NCI-H510A treated with DMSO at 0.1 percent for 48 hours (cell line): ENCODE measurements at regions not wholly inside any gene's neighbourhood (a gene's known extent, or its start where the extent isn't known, plus 50 kb on each side); places are given as distances from the start of the nearest gene placed in this dataset.
"Not testable (repeated sequence)": the region's sequence is repeated elsewhere in the genome, so short reads cannot be mapped to it uniquely, and the experiment has no call there.

Experiments
- DNase-seq: peaks from one replicate; lab custom pipeline; 2025; lab: John Stamatoyannopoulos, UW

DNA sequence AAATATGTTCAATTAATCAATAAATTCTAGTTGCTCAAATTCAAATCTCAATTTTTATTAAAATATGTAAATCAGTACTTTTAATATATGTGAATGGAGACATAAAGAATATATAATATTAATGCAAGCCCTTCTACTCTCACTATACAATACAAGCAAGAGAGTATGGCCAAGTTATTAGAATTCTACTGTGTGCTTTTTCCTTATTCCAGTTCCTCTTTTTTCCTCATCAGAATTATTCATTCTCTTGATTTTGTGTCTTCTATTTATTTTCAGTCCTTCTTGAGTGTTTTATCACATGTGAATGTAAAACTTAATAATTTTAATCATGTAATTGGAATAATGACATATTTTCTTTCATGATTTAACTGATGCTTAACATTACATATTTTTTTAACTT lies 276.8 kb downstream of the PCDH20 start:
- DNase-seq = no peak

DNA sequence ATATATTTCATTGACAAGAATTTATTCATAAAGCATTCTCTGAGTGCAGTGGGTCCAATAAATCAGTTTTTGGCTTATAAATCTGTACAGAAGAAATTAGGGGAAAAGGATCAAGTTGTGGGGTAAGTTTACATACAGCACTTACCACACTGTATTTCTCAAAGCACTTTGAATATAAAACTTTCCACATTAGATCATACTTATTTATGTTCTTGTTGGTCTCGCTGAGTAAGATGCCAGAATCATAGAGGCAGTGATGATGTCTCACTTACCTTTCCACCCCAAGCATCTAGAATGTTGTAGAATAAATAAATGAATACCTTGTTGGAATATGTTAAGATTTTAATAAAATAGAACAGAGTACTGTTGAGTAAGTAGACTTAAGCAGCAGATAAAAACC lies 279.1 kb downstream of the PCDH20 start:
- no peak for DNase-seq

DNA sequence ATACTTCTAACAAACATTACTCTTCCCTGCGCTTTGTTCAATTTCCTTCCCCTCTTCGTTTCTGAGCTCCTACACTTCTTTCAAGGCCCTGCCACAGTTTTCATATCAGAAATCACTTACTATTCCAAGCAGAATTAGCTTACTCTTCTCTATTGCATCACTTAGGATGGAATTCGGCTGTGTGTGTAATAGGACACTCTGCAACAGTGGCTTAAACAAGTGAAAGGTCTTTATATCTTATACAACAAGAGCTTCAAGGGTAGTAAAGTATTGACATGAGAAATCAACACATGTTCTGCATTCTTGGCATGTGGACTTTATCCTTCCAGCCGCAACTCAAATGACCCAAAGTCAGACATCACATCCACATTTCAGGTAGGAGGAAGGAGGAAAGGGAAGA lies 279.6 kb downstream of the PCDH20 start:
- no peak for DNase-seq

DNA sequence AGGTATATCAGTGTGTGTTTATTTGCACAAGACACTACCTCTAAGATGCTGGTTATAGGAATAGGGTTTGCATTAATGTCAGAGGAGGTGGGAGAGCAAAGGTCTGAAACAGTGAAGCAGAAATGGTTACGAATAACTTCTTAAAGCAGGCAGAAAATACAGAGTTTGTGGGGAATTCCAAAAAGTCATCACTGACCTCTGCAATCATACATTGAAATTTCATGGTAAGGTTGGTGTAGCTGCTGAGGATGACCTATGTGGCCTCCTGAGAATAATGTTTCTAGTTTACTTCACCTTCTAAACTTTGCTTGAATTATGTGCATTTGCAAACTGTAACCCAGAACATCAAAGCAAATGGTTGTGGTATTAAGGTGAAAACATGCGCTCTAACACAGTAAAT lies 280.1 kb downstream of the PCDH20 start:
- DNase-seq = no peak

DNA sequence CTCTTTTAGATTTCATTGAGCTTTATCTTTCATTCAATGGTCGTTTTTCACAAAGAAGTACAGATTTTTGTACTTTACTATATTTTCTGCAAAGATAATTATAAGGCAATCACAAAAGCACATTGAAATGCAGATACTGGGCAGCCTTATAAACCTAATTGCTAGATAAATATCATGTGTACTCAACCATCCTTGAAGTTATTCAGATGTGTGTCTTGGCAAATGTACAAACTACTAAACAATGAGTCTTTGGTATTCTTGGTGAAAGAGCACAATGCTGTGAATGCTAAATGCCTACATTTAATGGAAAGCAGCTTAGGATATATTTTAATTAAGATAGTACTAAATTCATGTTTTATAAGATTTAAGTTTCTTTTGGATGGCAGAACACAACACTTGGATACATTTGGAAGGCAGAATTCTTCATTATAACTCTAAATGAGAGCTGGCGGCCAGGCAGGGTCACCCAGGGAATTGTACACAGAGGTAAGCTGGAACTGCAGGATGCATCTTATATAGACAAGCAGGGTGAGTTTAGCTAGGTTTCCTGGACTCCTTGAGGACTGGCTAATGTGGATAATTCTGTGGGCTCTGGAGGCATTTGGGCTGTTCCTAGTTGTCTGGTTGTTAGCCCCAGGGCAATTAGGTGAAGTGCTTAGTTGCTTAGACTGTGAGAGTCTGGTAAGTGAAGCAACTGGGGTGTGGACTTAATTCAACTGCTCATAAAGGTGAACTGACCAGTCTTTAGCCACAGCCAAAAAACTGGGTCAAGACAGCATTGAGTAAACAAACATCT lies 286.6 kb downstream of the PCDH20 start:
- DNase-seq = no peak

DNA sequence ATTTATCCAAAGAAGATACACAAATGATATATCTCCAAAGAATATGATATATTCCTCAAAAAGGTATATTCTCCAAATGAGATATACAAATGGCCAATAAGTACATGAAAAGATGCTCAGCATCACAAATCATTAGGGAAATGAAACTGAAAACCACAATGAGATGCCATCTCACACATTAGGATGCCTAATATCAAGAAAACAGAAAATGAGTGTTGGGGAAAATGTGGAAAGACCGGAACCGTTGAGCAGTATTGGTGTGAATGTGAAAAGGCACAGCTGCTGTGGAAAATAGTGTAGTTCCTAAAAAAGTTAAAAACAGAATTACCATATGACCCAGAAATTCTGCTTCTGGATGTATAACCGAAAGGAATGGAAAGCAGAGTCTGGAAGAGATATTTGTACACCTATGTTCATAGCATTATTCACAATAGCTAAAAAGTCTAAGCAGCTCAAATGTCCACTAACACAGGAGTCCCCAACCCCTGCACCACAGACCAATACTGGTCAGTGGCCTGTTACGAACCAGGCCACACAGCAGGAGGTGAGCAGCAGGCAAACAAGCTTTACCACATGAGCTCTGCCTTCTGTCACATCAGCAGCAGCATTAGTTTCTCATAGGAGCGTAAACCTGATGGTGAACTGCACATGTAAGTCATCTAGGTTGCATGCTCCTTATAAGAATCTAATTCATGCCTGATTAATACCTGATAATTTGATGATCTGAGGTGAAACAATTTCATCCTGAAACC lies 291.9 kb downstream of the PCDH20 start:
- no peak for DNase-seq

DNA sequence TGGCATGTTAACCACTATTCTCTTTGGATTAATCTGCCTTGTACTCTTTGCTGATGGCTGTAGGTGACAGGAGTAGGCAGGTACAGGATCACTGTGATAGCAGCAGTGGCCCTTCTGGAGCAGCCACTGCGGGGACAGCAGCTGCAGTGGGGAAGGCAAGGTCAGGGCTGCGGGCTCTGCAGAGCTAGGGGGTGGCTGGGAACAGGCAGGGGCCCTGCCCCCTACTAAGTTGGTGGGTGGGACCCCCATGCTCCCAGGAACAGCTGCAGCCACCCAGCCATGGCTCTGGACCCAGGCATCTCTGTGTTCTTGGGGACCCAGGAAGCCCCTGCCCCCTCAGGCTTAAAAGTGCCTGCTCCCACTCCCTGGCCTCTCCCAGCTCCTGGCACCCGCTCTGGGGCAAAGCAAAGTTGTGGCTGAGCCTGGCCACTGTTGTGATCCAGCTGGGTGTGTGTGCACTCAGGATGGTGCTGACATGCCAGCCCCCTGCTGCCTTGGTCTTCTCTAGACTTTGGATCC lies 302.4 kb downstream of the PCDH20 start:
- no peak for DNase-seq

DNA sequence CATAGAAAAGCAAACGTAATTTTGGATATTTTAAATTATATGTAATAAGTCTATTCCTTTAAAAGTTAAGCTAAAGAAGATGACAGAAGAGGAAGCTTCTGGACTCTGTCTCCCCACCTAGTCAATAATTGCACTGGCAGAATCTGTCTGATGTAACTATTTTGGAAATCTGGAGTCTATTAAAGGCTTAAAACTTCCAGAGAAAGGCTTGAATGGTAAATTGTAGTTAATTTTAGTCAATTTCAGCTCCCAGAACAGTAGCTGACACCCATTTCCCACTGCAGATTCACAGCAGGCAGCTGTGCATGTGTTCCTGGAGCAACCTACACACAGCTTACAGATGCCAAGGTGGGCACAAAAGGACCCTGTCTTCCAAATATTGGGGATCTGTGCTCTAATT lies 304.1 kb downstream of the PCDH20 start:
- DNase-seq = no peak

DNA sequence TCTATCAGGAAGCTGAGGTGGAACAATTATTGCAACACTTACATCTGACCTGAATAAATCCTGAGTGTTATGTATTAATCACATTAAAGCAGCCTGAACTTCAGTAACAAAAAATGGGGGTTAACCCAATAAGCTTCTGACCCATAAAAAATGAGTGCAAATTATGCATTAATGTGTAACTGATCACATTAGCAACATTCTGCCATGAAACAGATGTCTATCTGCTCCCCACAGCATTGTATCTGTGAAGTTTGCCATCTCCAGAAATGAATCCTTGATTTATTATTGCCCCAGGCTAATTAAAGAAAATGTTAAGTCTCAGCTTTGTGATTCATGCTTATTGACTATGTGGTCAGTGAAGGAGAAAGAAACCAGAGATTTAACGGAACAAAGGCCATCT lies 304.9 kb downstream of the PCDH20 start:
- DNase-seq = no peak

DNA sequence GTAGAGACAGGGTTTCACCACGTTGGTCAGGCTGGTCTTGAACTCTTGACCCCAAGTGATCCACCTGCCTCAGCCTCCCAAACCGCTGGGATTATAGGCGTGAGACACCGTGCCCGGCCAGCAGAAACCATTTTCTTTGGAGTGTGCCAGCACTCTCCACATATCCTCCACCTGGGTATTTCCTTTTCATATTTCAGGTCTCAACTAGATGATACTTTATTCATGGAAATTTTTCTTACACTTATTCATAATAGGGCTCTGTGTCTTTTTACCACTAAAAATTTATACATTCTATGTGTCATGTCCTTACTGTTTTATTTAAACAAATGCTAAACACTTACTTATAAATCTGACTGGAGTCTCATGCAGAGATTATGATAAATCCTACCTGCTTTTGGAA lies 305.9 kb downstream of the PCDH20 start:
- no peak for DNase-seq

DNA sequence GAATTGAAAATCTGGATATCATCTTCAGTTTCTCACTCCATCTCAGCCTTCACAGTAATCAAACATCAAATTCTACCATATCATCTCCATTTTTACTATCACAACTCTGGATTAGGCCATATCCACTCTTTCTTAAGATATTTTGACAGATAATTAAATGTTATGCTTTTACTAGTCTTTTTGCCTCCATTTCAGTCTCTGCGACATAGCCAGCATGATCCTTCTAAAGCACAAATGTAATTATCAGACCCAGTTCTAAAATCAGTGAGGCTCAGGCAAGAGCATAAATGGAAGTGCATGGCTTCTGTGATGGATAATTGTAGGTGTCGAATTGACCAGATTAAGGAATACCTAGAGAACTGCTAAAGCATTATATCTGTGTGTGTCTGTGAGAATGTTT lies 307.7 kb downstream of the PCDH20 start:
- DNase-seq = no peak

DNA sequence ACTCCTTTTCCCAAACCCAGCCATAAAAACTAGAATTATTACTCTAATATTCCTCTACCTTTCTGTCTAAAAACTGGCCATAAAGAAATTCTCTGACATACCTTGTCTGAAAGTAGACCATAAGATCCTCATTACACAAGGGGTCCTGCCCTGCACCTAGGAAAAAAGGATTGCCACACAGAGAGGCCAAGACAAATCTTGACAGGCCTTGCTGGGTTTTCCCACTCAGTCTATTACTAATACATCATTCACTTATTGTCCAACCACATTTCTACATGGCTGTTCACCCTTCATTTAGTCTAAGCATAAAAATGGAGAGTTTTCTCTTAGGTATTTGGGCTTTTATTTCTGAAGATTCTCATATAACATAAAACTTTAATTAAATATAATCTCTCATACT lies 319.8 kb downstream of the PCDH20 start:
- DNase-seq = no peak

DNA sequence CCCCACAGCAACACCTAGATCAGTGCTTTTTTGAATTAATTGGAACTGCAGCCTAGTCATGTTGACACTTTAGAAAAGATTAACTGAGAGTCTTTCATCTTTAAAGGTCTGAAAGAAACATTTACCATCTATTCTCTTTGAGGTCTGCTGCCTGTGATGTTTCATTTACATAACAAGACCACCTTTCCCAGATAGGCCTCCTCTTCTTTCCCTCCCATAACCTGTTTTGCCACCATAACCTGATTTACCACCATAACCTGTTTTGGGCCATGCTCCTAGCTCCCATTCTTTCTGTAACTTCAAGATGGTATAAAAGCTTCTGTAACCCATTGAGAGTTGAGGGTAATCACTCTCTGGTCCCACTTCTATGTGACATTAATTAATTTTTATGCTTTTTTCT lies 320.8 kb downstream of the PCDH20 start:
- DNase-seq = no peak

DNA sequence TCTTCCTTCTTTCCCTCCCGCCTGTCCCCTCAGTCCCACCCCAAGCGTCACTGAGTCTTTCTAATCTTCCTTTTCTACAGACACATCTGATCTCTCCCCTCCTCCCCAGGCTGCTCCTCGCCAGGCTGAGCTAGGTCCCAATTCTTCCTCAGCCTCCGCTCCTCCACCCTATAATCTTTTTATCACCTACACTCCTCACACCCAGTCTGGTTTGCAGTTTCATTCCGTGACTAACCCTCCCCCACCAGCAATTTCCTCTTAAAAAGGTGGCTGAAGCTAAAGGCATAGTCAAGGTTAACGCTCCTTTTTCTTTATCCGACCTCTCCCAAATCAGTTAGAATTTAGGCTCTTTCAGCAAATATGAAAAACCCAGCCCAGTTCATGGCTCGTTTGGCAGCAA lies 325.8 kb downstream of the PCDH20 start:
- not testable (repeated sequence) for DNase-seq

DNA sequence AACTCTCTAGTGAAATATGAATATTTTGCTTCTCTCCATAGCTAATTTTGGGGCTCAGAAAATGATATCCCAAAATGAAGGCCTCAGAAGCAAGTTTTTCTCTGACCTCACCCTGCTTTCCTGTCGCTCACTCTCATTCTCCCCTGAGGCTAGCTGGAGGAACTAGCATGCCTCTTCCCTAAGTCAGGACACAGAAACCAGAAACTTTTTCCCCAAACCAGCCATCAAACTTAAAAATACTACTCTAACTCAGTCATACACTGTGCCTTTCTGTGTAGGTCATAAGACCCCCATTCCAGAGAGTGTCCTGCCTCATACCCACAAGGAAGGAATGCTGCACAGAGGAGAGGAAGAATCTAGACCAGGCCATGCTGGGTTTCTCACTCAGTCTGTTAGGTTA lies 329.6 kb downstream of the PCDH20 start:
- no peak for DNase-seq

DNA sequence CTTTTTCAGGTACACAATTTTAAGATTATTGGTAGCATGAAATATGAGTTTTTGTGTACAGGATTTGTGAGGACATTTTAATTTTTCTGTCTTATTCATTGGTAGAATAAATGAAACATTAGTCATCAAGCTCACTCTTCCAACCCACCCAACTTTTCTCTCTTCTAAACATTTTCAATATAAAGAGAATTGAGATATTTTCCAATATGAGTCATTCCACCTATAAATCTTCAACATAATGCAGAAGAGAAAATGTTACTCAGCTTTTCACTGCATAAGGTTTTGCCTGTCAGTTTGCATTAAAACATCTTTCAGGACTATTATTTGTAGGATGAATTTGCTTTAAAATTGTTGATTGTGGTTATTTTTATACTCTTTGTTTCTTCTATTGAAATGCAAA lies 330.7 kb downstream of the PCDH20 start:
- no peak for DNase-seq

DNA sequence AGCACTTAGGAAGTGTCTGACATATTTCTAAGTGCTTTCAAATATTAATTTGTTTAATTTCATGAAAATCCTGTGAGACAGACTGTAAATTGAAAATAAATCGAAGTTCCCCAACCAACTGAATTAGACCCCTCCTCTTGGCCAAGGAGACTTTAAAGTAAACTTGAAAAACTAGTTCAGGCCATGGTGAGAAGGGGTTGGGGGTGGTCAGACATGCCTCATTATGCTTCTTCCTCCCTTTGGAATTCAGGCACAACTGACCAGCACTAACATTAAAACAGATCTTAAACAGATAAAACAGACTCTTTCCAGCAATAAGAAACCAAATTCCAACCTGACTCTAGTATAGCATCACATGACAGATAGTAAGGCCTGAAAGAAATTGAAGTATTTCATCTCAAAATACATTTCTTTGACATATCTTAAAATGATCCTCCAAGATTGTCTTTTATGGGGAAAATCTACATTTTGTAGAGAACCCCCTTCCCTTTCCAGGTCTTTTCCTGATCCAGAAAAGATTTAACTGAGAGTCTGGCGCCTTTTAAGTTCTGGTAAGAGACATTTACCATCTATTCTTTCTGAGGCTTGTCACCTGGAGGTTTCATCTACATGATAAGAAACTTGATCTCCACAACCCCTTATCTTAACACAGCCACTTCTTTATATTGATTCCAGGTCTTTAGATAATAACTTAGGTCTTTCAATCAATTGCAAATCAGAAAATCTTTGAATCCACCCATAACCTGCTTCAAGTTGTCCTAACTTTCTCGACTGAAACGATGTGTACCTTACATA lies 336.5 kb downstream of the PCDH20 start:
- no peak for DNase-seq

DNA sequence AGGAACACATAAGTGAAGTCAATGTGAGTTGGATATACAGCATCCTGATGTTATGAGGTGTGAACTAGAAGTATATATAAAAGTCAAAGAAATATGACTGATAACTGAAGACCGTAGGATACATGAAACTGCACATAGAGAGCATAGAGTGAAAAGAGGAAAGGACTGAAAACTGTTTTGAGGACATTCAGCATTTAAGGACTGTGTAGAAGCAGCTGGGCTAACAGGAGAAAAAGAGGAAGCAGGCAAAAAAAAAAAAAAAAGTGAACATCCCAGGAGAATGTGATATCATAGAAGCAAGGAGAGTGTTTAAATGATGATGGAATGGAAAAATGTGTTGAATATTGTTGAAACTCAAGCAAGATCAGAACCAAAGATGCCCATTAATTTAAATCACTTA lies 363.5 kb downstream of the PCDH20 start:
- DNase-seq = no peak

DNA sequence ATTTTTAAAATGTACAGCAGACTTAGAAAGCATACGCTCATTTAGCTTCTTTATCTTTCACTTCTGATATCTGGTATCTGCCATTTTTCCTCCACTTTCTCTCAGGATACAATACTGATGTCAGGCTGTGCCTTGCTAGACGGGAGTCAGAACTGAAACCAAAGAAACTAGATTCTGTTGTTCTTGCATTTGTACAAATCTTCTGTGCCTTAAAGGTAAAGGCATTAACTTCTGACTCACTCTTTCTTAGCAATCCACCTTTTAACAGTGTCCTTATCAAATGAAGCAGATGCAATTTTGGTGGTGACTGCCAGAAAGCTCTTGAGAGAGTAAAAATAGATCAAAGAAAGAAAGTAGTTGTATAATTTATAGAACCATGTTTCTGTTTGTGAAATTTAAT lies 370.4 kb downstream of the PCDH20 start:
- DNase-seq = no peak

DNA sequence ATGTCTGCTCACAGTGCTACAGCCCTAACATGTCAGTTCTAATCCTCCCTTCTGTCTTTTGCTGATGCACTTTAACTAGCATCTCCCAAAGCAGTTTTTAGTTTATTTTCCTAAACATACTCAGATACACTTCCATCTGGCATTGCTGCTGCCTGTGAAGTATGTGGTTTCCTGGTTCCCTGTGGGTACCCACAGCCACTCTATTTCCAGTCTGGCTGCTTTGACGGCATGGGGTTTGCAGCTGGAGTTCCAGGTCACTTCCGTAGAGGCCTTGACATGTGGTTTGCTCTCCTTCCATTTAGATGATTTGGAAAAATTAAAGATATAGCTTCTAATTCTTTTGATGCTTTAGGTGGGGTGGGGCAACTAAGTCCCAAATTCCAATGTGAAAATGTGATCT lies 375.5 kb downstream of the PCDH20 start:
- DNase-seq = no peak

DNA sequence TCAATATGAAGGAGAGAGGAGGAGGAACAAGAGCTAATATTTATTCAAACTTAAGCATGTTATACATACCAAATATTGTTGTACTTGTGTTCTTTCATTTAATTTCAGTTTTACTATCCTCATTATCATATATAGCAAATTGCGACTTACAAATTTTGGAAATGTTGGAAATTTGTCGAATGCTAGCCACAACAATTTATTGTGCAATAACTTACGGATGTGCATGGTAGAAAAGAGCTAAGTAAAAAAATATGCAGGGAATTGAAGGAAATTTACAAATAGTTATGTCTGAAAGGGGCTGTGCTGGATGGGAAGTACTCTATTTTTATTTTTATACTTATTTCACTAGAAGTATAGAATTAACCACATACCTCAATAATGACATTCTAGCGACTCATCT lies 376.3 kb downstream of the PCDH20 start:
- DNase-seq = no peak

DNA sequence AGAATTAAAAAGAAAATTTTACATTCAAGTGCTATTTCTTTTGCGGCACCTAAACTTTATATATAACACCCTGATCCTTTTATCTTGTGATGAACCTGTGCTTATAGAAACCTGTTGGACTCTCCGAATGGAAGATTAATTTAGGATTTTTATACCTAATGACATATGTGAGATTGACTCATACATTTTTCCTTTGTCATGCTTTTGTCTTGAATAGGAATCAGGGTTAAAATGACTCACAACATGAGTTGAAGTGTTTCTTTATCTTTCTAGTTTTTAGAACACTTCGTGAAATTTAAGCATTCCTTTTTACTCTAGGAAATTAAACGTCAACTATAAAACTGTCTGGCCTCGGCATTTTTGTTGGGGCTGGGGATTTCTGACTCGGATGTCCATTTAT lies 378.9 kb downstream of the PCDH20 start:
- no peak for DNase-seq

DNA sequence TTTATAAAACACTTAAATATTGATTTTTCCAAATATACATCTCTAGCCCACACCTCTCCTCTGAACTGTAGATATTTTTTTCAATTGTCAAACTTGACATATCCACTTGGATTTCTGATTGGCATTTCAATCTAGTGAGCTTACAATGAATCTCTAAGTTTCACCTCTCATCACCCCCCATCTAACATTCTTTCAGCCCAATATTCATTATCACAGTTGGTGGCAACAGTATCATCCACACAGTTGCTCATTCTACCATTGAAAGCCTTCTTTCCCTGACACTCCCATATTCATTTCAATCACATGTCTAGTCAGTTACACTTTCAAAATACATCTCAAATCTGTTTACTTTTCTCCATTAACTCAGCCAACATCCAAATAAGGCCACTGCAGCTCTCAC lies 385.2 kb downstream of the PCDH20 start:
- no peak for DNase-seq
